HL-60 (cell line): ENCODE measurements at regions not wholly inside any gene's neighbourhood (a gene's known extent, or its start where the extent isn't known, plus 50 kb on each side); places are given as distances from the start of the nearest gene placed in this dataset.

Source experiments
- DNase-seq, 2 experiments: peaks; one replicate each; pipeline ENCODE4 v3.0.0-alpha.2; 2010 to 2020; ENCODE audit warnings: low read depth in 1 of 2, low spot score in 1 of 2
- H3K27ac ChIP-seq: fragments of 250-450 bp; sonication (Bioruptor Pico); replicated peaks from 2 replicates; pipeline ENCODE4 v1.5.1; 2020; ENCODE audit warnings: mild to moderate bottlenecking, moderate library complexity
- H3K27me3 ChIP-seq: fragments of 250-450 bp; sonication (Bioruptor Pico); 2 replicates; pipeline ENCODE4 v1.5.1; 2021; ENCODE audit warnings: mild to moderate bottlenecking, moderate library complexity; ENCODE audit not compliant: insufficient read depth, poor library complexity, severe bottlenecking
- H3K4me3 ChIP-seq: replicated peaks from 2 replicates; pipeline ENCODE4 v1.5.1; 2011; ENCODE audit warnings: mild to moderate bottlenecking, control low read depth, low read length; ENCODE audit not compliant: insufficient read depth
- GABPA ChIP-seq: IDR thresholded peaks from 2 replicates; pipeline ENCODE4 v1.6.1; 2012; ENCODE audit warnings: low read depth
- POLR2AphosphoS5 ChIP-seq: IDR thresholded peaks from 2 replicates; pipeline ENCODE4 v1.6.1; 2012; ENCODE audit warnings: low read depth
- REST ChIP-seq: IDR thresholded peaks from 2 replicates; pipeline ENCODE4 v1.6.1; 2012; ENCODE audit warnings: low read depth; ENCODE audit not compliant: insufficient replicate concordance
- SPI1 ChIP-seq: IDR thresholded peaks from 2 replicates; pipeline ENCODE4 v1.6.1; 2012; ENCODE audit warnings: low read depth, mild to moderate bottlenecking, borderline replicate concordance
- TF ChIP-seq, protein P1 (sequence below): IDR thresholded peaks from one replicate; pipeline ENCODE4 v1.5.1; 2011; ENCODE audit warnings: low read length, control low read depth, inconsistent platforms; ENCODE audit not compliant: insufficient read depth

DNA sequence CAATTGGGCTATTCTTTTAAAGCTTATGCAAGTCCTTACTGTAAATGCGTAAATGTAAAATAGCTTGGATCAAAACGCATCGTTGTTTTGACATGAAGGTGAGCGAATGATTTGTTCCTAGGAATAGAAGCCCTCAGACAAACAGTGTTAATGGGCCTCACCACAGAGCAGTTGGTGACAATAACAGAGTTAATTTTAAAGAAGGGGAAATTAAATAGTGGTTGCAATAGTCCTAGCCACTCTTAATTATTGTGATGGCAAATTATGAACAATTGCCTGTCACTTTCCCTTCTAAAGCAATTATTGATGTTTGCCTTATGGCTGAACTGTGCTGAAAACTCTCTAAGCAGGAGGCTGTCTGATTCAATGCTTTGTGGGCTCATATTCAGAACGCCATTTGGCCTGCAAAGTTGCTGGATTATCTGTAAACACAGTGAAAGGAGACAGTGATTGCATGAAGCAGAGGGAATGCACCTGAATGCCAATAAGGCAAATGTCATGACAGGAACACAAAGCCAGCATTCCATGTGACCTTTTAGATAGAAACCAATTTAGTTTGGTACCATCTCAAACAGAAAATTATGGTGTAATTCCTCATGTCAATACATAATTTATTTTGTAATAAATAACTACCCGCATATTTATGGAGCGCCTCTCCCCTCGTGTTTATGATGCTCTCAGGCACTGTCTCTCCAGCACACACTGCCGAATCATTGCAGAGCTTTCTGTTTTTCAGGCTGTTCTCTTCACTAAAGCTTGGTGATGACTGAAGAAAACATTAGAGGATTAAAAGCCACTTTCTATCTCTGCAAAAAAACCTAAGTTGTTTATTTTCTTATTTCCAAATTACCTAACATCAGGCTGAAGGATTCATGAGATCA is 387.5 kb downstream of the HACE1 start:
- TF ChIP-seq SPI1 (no peak), POLR2AphosphoS5 (no peak), GABPA (no peak), REST (no peak)
- TF ChIP-seq, protein P1, sequence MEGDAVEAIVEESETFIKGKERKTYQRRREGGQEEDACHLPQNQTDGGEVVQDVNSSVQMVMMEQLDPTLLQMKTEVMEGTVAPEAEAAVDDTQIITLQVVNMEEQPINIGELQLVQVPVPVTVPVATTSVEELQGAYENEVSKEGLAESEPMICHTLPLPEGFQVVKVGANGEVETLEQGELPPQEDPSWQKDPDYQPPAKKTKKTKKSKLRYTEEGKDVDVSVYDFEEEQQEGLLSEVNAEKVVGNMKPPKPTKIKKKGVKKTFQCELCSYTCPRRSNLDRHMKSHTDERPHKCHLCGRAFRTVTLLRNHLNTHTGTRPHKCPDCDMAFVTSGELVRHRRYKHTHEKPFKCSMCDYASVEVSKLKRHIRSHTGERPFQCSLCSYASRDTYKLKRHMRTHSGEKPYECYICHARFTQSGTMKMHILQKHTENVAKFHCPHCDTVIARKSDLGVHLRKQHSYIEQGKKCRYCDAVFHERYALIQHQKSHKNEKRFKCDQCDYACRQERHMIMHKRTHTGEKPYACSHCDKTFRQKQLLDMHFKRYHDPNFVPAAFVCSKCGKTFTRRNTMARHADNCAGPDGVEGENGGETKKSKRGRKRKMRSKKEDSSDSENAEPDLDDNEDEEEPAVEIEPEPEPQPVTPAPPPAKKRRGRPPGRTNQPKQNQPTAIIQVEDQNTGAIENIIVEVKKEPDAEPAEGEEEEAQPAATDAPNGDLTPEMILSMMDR, result no peak
- DNase-seq, result no peak
- Histone ChIP-seq H3K4me3 (no peak overlapping the region), H3K27me3 (no peaks in the 10 kb centered on the region), H3K27ac (no peak overlapping the region)

- TF ChIP-seq SPI1 (no peak), GABPA (no peak), POLR2AphosphoS5 (no peak), REST (no peak)
- TF ChIP-seq, protein P1, result no peak
- no peak overlapping the region for H3K4me3 ChIP-seq
- no peak for DNase-seq
- H3K27ac ChIP-seq, result no peak overlapping the region
- H3K27me3 ChIP-seq, result no peaks in the 10 kb centered on the region
Measured at GRCh38 chr6:104466306-104466705, 393.4 kb downstream of the HACE1 start.

DNA sequence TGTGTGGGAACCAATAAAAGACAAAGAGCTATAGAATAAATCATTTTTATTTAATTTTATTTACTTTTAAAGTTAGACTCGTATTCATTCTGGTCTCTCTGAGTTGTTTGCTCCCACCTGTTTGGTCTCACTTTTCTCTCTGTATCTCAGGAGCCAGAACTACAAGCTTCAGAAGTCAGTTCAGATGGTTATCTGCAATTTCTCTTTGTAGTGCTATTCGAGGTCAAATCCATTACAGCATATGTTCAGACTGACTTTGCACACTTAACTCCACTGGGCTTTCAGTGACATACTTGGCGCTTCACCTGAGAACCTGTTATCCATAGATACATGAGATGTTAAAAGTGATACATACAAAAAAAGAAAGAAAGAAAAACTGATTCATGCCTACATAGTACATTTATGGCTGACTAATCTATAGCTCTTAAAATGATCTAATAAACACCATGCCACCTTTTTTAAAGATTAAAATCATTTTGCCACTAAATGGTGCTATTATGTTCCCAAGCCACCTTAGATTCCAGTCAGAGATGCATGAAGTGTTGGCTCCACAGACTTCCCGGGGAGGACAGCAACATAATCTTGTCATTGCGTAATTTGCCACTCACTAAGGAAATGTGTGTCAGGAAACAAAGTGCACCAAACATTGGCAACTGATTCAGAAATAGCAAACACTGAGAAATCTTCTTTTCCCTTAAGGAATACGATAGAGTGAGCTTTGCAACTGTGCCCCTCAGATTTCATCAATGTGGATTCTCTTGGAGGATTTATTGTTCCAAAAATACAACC is 396.7 kb downstream of the HACE1 start:
- Histone ChIP-seq H3K27ac (no peak overlapping the region), H3K4me3 (no peak overlapping the region), H3K27me3 (no peaks in the 10 kb centered on the region)
- no peak for DNase-seq
- TF ChIP-seq GABPA, result no peak
- TF ChIP-seq SPI1, result no peak
- TF ChIP-seq POLR2AphosphoS5, result no peak
- TF ChIP-seq, protein P1, result no peak
- TF ChIP-seq REST, result no peak
